GM12878 (cell line): ENCODE measurements at regions not wholly inside any gene's neighbourhood (a gene's known extent, or its start where the extent isn't known, plus 50 kb on each side); places are given as distances from the start of the nearest gene placed in this dataset.

Source experiments
- ATAC-seq: fragments of 200-7000 bp; cut with Tn5 transposase; 3 replicates; pipeline ENCODE4 v1.9.1; 2020; ENCODE audit warnings: mild to moderate bottlenecking, moderate library complexity
- BruUV-seq: library from RNA; stranded (reverse); fragments of 400-500 nt; replicated peaks from 2 replicates; lab custom pipeline; 2021; lab: Mats Ljungman, UMichigan
- CTCF ChIA-PET: fragments of 300-600 bp; sonication (Branson Sonifier 250); formaldehyde crosslinking; extraction: SDS; loops from one replicate; lab custom pipeline; 2021; ENCODE audit warnings: inconsistent platforms; lab: Yijun Ruan, JAX
- POLR2A ChIA-PET: fragments of 350-600 bp; formaldehyde crosslinking; extraction: SDS; loops from one replicate; lab custom pipeline; 2021; ENCODE audit warnings: inconsistent platforms; lab: Charles Lee
- RAD21 ChIA-PET: fragments of 300-600 bp; sonication (Branson Sonifier 250); formaldehyde crosslinking; loops from one replicate; lab custom pipeline; 2023; ENCODE audit warnings: antibody characterized with exemption; ENCODE audit not compliant: unreplicated experiment; lab: Charles Lee
- SMC1A ChIA-PET: fragments of 300-600 bp; sonication (Branson Sonifier 250); formaldehyde crosslinking; loops from one replicate; lab custom pipeline; 2023; ENCODE audit not compliant: unreplicated experiment, uncharacterized antibody; lab: Charles Lee
- DNase-seq: peaks from one replicate; pipeline ENCODE4 v3.0.0-alpha.2; 2011; ENCODE audit warnings: low read depth, low spot score
- FAIRE-seq: peaks from 3 replicates; lab custom pipeline; 2011; peaks lifted over from hg19 to GRCh38; lab: Jason Lieb, UNC
- H2AFZ ChIP-seq: 2 replicates; pipeline ENCODE4 v1.6.0; 2011; ENCODE audit warnings: low read depth, low read length, control low read depth; ENCODE audit not compliant: control insufficient read depth
- H3K27ac ChIP-seq: 2 replicates; pipeline ENCODE4 v1.5.1; 2011; ENCODE audit warnings: control low read depth; ENCODE audit not compliant: control insufficient read depth, insufficient read depth
- H3K27me3 ChIP-seq, 2 experiments: replicated peaks in 1 of 2; 2 replicates each; pipeline versions ENCODE4 v1.6.0 to v1.6.1; 2011; ENCODE audit warnings: low read length in 1 of 2; ENCODE audit not compliant: control insufficient read depth in 2 of 2, insufficient read depth in 2 of 2
- H3K36me3 ChIP-seq, 2 experiments: 2 replicates each; pipeline ENCODE4 v1.5.1; 2011; ENCODE audit warnings: low read length in 1 of 2; ENCODE audit not compliant: control insufficient read depth in 2 of 2, insufficient read depth in 2 of 2
- H3K4me1 ChIP-seq: 2 replicates; pipeline ENCODE4 v1.6.1; 2011; ENCODE audit warnings: mild to moderate bottlenecking, low read length, moderate library complexity, mixed read lengths; ENCODE audit not compliant: control insufficient read depth, insufficient read depth
- H3K4me2 ChIP-seq: 2 replicates; pipeline ENCODE4 v1.6.0; 2011; ENCODE audit warnings: control low read depth; ENCODE audit not compliant: control insufficient read depth, insufficient read depth
- H3K4me3 ChIP-seq: fragments of 200-600 bp; sonication (generic); 2 replicates; pipeline ENCODE4 v1.5.1; 2016
- H3K79me2 ChIP-seq: 2 replicates; pipeline ENCODE4 v1.6.0; 2011; ENCODE audit warnings: low read length; ENCODE audit not compliant: control insufficient read depth, insufficient read depth
- H3K9ac ChIP-seq: 2 replicates; pipeline ENCODE4 v1.8.0; 2011; ENCODE audit warnings: low read length, control low read depth, mixed read lengths; ENCODE audit not compliant: control insufficient read depth, insufficient read depth
- H3K9me3 ChIP-seq: replicated peaks from 3 replicates; pipeline ENCODE4 v1.5.1; 2011; ENCODE audit warnings: mild to moderate bottlenecking, low read length; ENCODE audit not compliant: control insufficient read depth, insufficient read depth
- H4K20me1 ChIP-seq: 2 replicates; pipeline ENCODE4 v1.6.0; 2011; ENCODE audit not compliant: control insufficient read depth, insufficient read depth
- BCL11A ChIP-seq: IDR thresholded peaks from 2 replicates; pipeline ENCODE4 v1.6.1; 2011; ENCODE audit warnings: low read depth, low read length
- E2F4 ChIP-seq: IDR thresholded peaks from 2 replicates; pipeline ENCODE4 v1.6.1; 2012; ENCODE audit warnings: low read depth, low read length, improper control_type of control experiment
- HDAC2 ChIP-seq: fragments of 200-600 bp; sonication (generic); IDR thresholded peaks from 2 replicates; pipeline ENCODE4 v1.6.1; 2017
- IKZF2 ChIP-seq, 2 experiments: fragments of 450-650 bp; IDR thresholded peaks; 2 replicates each; pipeline ENCODE4 v1.6.1; 2017; ENCODE audit warnings: mild to moderate bottlenecking in 2 of 2, moderate library complexity in 2 of 2
- IRF4 ChIP-seq: IDR thresholded peaks from 2 replicates; pipeline ENCODE4 v1.6.1; 2011; ENCODE audit warnings: low read depth, low read length
- KLF5 ChIP-seq: fragments of 450-650 bp; IDR thresholded peaks from 2 replicates; pipeline ENCODE4 v1.6.1; 2014; ENCODE audit warnings: mild to moderate bottlenecking; ENCODE audit not compliant: partially characterized antibody
- LARP7 ChIP-seq: fragments of 450-650 bp; IDR thresholded peaks from 2 replicates; pipeline ENCODE4 v1.6.1; 2017; ENCODE audit warnings: mild to moderate bottlenecking
- MEF2B ChIP-seq: fragments of 450-650 bp; IDR thresholded peaks from 2 replicates; pipeline ENCODE4 v1.6.1; 2018; ENCODE audit warnings: mild to moderate bottlenecking, moderate library complexity; ENCODE audit not compliant: partially characterized antibody, poor library complexity, severe bottlenecking
- NFIC ChIP-seq: IDR thresholded peaks from 2 replicates; pipeline ENCODE4 v1.6.1; 2012; ENCODE audit warnings: low read depth, mild to moderate bottlenecking, inconsistent platforms, low read length, moderate library complexity
- NR2F1 ChIP-seq: fragments of 450-650 bp; conservative IDR thresholded peaks from 2 replicates; pipeline ENCODE4 v1.6.1; 2017; ENCODE audit warnings: mild to moderate bottlenecking
- RUNX3 ChIP-seq: IDR thresholded peaks from 2 replicates; pipeline ENCODE4 v1.6.1; 2012; ENCODE audit warnings: low read length, inconsistent platforms
- SMC3 ChIP-seq: IDR thresholded peaks from 2 replicates; pipeline ENCODE4 v1.6.1; 2011; ENCODE audit warnings: low read length, improper control_type of control experiment, borderline replicate concordance
- SPI1 ChIP-seq: IDR thresholded peaks from 2 replicates; pipeline ENCODE4 v1.6.1; 2011; ENCODE audit warnings: low read depth, mild to moderate bottlenecking, low read length, moderate library complexity, borderline replicate concordance; ENCODE audit not compliant: insufficient read depth
- STAT1 ChIP-seq: fragments of 450-650 bp; conservative IDR thresholded peaks from 2 replicates; pipeline ENCODE4 v1.6.1; 2014; ENCODE audit warnings: antibody characterized with exemption, mild to moderate bottlenecking
- TCF12 ChIP-seq: IDR thresholded peaks from 2 replicates; pipeline ENCODE4 v1.6.1; 2011; ENCODE audit warnings: low read depth, mild to moderate bottlenecking, low read length
- TCF3 ChIP-seq: IDR thresholded peaks from 2 replicates; pipeline ENCODE4 v1.6.1; 2012; ENCODE audit warnings: low read depth, mild to moderate bottlenecking, low read length, borderline replicate concordance; ENCODE audit not compliant: insufficient read depth
- ZBTB40 ChIP-seq: fragments of 450-650 bp; IDR thresholded peaks from 2 replicates; pipeline ENCODE4 v1.6.1; 2016; ENCODE audit warnings: mild to moderate bottlenecking, moderate library complexity, borderline replicate concordance
- WGBS: methylation state at CpG from one replicate; pipeline ENCODE4 v1.1.6; 2016; ENCODE audit warnings: low lambda C conversion rate; ENCODE audit not compliant: insufficient replicate concordance, insufficient coverage; ENCODE audit errors: missing lambda C conversion rate; 5-methylcytosine and 5-hydroxymethylcytosine counted together
- in situ Hi-C: fragments of 300-500 bp; cut with MboI; formaldehyde crosslinking; loops from 9 replicates; pipeline ENCODE4 v1.14.3; 2018; ENCODE audit warnings: mixed read lengths
- intact Hi-C: fragments of 100-400 bp; cut with micrococcal nuclease; formaldehyde crosslinking; loops from one replicate; pipeline ENCODE4 v1.14.2; 2022; ENCODE audit not compliant: unreplicated experiment

- 0% methylated on average over 7 of the region's 7 CpGs for WGBS
- in situ Hi-C loops, result no loop called here
- RAD21 ChIA-PET, result interaction anchor here (1.0 to 2.0 kb wide), 3 partner anchors 9 to 79 kb away, joined by 4 to 9 read pairs (median 5); no protein-coding TSS in a partner anchor
- CTCF ChIA-PET, result interaction anchor here (1.3 to 4.3 kb wide), 5 partner anchors 10 to 190 kb away, joined by 3 to 61 read pairs (median 4); no protein-coding TSS in a partner anchor
- Histone ChIP-seq H4K20me1 (no peaks in the 10 kb centered on the region), H3K9me3 (no peaks in the 10 kb centered on the region; the same call in 1 of the 3 replicates), H3K4me3 (peak overlapping the region; percentile 34; the same call in 1 of the 2 replicates), H3K9ac (peak overlapping the region; percentile 43), H3K36me3 (no peaks in the 10 kb centered on the region), H3K79me2 (no peaks in the 10 kb centered on the region), H3K4me1 (peaks cover 34% of the 10 kb centered on the region), H3K4me2 (peak overlapping the region; percentile 99), H3K27me3 (no peaks in the 10 kb centered on the region), H3K27ac (peak overlapping the region; percentile 60), H2AFZ (peak overlapping the region; percentile 6; the same call in 1 of the 2 replicates)
- intact Hi-C loops, result loop anchor here (1.0 to 2.0 kb wide), 2 partner anchors 46 to 77 kb away; no protein-coding TSS in a partner anchor
- no TSS peak for BruUV-seq
- SMC1A ChIA-PET, result interaction anchor here (0.7 to 3.9 kb wide), 6 partner anchors 9 to 73 kb away, joined by 3 to 39 read pairs (median 5); no protein-coding TSS in a partner anchor
- DNase-seq, result peak; percentile 71
- FAIRE-seq, result peak; percentile 88
- peak; percentile 86 for ATAC-seq
- POLR2A ChIA-PET, result interaction anchor here (0.7 kb wide), 1 partner anchor 49 kb away, joined by 3 read pairs; no protein-coding TSS in a partner anchor
- TF ChIP-seq MEF2B (peak; percentile 31), IRF4 (0 out of 2 replicates have a peak, but pooled peaks have one; percentile 37), NR2F1 (0 out of 2 replicates have a peak, but pooled peaks have one; percentile 10), KLF5 (no peak), RUNX3 (peak; percentile 74), BCL11A (peak; percentile 72; the same call in 1 of the 2 replicates), SPI1 (peak; percentile 88), ZBTB40 (no peak), E2F4 (no peak), NFIC (0 out of 2 replicates have a peak, but pooled peaks have one; percentile 34), TCF3 (0 out of 2 replicates have a peak, but pooled peaks have one; percentile 26), SMC3 (no peak), STAT1 (no peak), IKZF2 (IDR thresholded peaks at IDR 0.05) (peak; percentile 69 to 71), TCF12 (0 out of 2 replicates have a peak, but pooled peaks have one; percentile 36), HDAC2 (no peak), LARP7 (no peak)
Measured at GRCh38 chr11:71373791-71374454, 74.3 kb downstream of the DHCR7 start.
